Tibial artery (tissue), 4 donors: ENCODE measurements at regions not wholly inside any gene's neighbourhood (a gene's known extent, or its start where the extent isn't known, plus 50 kb on each side); places are given as distances from the start of the nearest gene placed in this dataset.

Experiments
- DNase-seq, 2 donors: peaks; one replicate each; pipeline ENCODE4 v3.0.0-alpha.2; 2019
- H3K27ac ChIP-seq, 2 donors: fragments of 200-600 bp; sonication (generic) in 1 of 2; 1 replicate in 1 of 2; 2 replicates in 1 of 2; pipeline ENCODE4 v1.5.1; 2018 to 2019; ENCODE audit warnings: mild to moderate bottlenecking in 1 of 2
- H3K27me3 ChIP-seq, 2 donors: fragments of 200-600 bp; sonication (generic) in 1 of 2; one replicate each; pipeline versions ENCODE4 v1.5.1 to v1.6.0; 2016 to 2019
- H3K36me3 ChIP-seq, 3 donors: fragments of 200-600 bp; sonication (generic) in 2 of 3; one replicate each; pipeline ENCODE4 v1.5.1; 2016 to 2019; ENCODE audit warnings: mild to moderate bottlenecking in 2 of 3
- H3K4me1 ChIP-seq, 4 donors: fragments of 200-600 bp; sonication (generic) in 2 of 4; 1 replicate in 3 of 4; 2 replicates in 1 of 4; pipeline ENCODE4 v1.5.1; 2016 to 2019
- H3K4me3 ChIP-seq, 2 donors: fragments of 200-600 bp; sonication (generic) in 1 of 2; 1 replicate in 1 of 2; 2 replicates in 1 of 2; pipeline ENCODE4 v1.5.1; 2018 to 2019; ENCODE audit warnings: mild to moderate bottlenecking in 2 of 2
- H3K9me3 ChIP-seq, 3 donors: fragments of 200-600 bp; sonication (generic) in 1 of 3; one replicate each; pipeline ENCODE4 v1.5.1; 2016 to 2019
- intact Hi-C: fragments of 100-400 bp; cut with DNase I; formaldehyde crosslinking; loops from one replicate; pipeline ENCODE4 v1.15.0; 2023; ENCODE audit warnings: low total_unique reads
- TF ChIP-seq, protein P1 (sequence below), 2 experiments: fragments of 200-600 bp in 1 of 2; fragments of 450-650 bp in 1 of 2; IDR thresholded peaks; one replicate each; pipeline ENCODE4 v1.5.1; 2017 to 2019; ENCODE audit warnings: antibody characterized with exemption in 2 of 2, mild to moderate bottlenecking in 1 of 2, moderate library complexity in 1 of 2

GRCh38 chr3:124300416-124300815 is 308.5 kb upstream of the ROPN1 start:
- Histone ChIP-seq H3K4me3 (no peak overlapping the region), H3K27ac (no peak overlapping the region), H3K9me3 (no peaks in the 10 kb centered on the region), H3K36me3 (peaks cover 0 to 15% (median 0%) of the 10 kb centered on the region in 3 donors), H3K4me1 (peaks cover 0 to 50% (median 21%) of the 10 kb centered on the region in 4 donors), H3K27me3 (no peaks in the 10 kb centered on the region)
- DNase-seq, result no peak
- TF ChIP-seq, protein P1, sequence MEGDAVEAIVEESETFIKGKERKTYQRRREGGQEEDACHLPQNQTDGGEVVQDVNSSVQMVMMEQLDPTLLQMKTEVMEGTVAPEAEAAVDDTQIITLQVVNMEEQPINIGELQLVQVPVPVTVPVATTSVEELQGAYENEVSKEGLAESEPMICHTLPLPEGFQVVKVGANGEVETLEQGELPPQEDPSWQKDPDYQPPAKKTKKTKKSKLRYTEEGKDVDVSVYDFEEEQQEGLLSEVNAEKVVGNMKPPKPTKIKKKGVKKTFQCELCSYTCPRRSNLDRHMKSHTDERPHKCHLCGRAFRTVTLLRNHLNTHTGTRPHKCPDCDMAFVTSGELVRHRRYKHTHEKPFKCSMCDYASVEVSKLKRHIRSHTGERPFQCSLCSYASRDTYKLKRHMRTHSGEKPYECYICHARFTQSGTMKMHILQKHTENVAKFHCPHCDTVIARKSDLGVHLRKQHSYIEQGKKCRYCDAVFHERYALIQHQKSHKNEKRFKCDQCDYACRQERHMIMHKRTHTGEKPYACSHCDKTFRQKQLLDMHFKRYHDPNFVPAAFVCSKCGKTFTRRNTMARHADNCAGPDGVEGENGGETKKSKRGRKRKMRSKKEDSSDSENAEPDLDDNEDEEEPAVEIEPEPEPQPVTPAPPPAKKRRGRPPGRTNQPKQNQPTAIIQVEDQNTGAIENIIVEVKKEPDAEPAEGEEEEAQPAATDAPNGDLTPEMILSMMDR (IDR thresholded peaks at IDR 0.05), result no peak
- intact Hi-C loops, result no loop called here

GRCh38 chr3:124303305-124303910 is 311.5 kb upstream of the ROPN1 start:
- Histone ChIP-seq H3K4me1 (peaks cover 0 to 27% (median 9%) of the 10 kb centered on the region in 4 donors), H3K36me3 (peaks cover 0 to 24% (median 0%) of the 10 kb centered on the region in 3 donors), H3K9me3 (peaks cover 0 to 14% (median 0%) of the 10 kb centered on the region in 3 donors), H3K27ac (no peak overlapping the region), H3K4me3 (no peak overlapping the region), H3K27me3 (no peaks in the 10 kb centered on the region)
- no peak for DNase-seq
- TF ChIP-seq, protein P1 (IDR thresholded peaks at IDR 0.05), result no peak
- intact Hi-C loops, result no loop called here

GRCh38 chr3:124306665-124307064 is 314.7 kb upstream of the ROPN1 start:
- Histone ChIP-seq H3K9me3 (peaks cover 0 to 14% (median 0%) of the 10 kb centered on the region in 3 donors), H3K36me3 (peaks cover 0 to 17% (median 0%) of the 10 kb centered on the region in 3 donors), H3K4me1 (no peaks in the 10 kb centered on the region), H3K27ac (no peak overlapping the region), H3K27me3 (no peaks in the 10 kb centered on the region), H3K4me3 (no peak overlapping the region)
- TF ChIP-seq, protein P1 (IDR thresholded peaks at IDR 0.05), result no peak
- intact Hi-C loops, result no loop called here
- DNase-seq, result no peak

DNA sequence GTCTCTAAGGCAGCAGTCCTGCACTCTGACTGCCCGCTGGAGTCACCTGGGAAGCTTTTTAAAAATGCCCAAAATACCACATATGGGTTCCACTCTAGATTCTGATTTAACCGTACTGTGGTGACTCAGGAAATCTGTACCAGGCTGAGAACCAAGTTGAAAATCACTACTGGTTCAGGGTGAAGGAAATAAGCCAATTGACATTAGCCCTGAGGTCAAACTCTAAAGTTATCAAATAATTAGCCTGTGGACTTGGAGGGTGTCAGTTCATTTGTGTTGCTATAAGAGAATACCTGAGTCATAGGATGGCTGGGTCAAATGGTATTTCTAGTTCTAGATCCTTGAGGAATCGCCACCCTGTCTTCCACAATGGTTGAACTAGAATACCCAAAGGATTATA is 321.7 kb upstream of the ROPN1 start:
- Histone ChIP-seq H3K36me3 (no peaks in the 10 kb centered on the region), H3K27me3 (no peaks in the 10 kb centered on the region), H3K9me3 (no peaks in the 10 kb centered on the region), H3K27ac (no peak overlapping the region), H3K4me1 (peaks cover 0 to 22% (median 7%) of the 10 kb centered on the region in 4 donors), H3K4me3 (no peak overlapping the region)
- intact Hi-C loops, result no loop called here
- TF ChIP-seq, protein P1 (IDR thresholded peaks at IDR 0.05), result no peak
- DNase-seq, result no peak

GRCh38 chr3:124315215-124316033 is 323.5 kb upstream of the ROPN1 start:
- no peaks in the 10 kb centered on the region for H3K36me3 ChIP-seq
- H3K27me3 ChIP-seq, result no peaks in the 10 kb centered on the region
- H3K4me1 ChIP-seq, result peaks cover 0 to 24% (median 7%) of the 10 kb centered on the region in 4 donors
- peak in 1 of 2 donors; percentile 76 for DNase-seq
- TF ChIP-seq, protein P1 (IDR thresholded peaks at IDR 0.05), result no peak
- H3K27ac ChIP-seq, result no peak overlapping the region
- H3K4me3 ChIP-seq, result no peak overlapping the region
- intact Hi-C loops, result no loop called here
- no peaks in the 10 kb centered on the region for H3K9me3 ChIP-seq
